ENCODE measurements at regions not wholly inside any gene's neighbourhood (a gene's known extent, or its start where the extent isn't known, plus 50 kb on each side); places are given as distances from the start of the nearest gene placed in this dataset.

- TF ChIP-seq, protein P1, sequence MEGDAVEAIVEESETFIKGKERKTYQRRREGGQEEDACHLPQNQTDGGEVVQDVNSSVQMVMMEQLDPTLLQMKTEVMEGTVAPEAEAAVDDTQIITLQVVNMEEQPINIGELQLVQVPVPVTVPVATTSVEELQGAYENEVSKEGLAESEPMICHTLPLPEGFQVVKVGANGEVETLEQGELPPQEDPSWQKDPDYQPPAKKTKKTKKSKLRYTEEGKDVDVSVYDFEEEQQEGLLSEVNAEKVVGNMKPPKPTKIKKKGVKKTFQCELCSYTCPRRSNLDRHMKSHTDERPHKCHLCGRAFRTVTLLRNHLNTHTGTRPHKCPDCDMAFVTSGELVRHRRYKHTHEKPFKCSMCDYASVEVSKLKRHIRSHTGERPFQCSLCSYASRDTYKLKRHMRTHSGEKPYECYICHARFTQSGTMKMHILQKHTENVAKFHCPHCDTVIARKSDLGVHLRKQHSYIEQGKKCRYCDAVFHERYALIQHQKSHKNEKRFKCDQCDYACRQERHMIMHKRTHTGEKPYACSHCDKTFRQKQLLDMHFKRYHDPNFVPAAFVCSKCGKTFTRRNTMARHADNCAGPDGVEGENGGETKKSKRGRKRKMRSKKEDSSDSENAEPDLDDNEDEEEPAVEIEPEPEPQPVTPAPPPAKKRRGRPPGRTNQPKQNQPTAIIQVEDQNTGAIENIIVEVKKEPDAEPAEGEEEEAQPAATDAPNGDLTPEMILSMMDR (IDR thresholded peaks at IDR 0.05), result no peak
- no peak for TF ChIP-seq POLR2AphosphoS5 (IDR thresholded peaks at IDR 0.05; ENCODE audit: low read depth, low read length)
These were observed 218.7 kb upstream of the SGO1 start for GRCh38 chr3:20404741-20405100.

Measured in Panc1 (cell line).